GM12878 (cell line): ENCODE measurements at regions not wholly inside any gene's neighbourhood (a gene's known extent, or its start where the extent isn't known, plus 50 kb on each side); places are given as distances from the start of the nearest gene placed in this dataset.

ENCODE experiments used
- ATAC-seq: fragments of 200-7000 bp; cut with Tn5 transposase; 3 replicates; pipeline ENCODE4 v1.9.1; 2020; ENCODE audit warnings: mild to moderate bottlenecking, moderate library complexity
- BruUV-seq: library from RNA; stranded (reverse); fragments of 400-500 nt; replicated peaks from 2 replicates; lab custom pipeline; 2021; lab: Mats Ljungman, UMichigan
- CTCF ChIA-PET: fragments of 300-600 bp; sonication (Branson Sonifier 250); formaldehyde crosslinking; extraction: SDS; loops from one replicate; lab custom pipeline; 2021; ENCODE audit warnings: inconsistent platforms; lab: Yijun Ruan, JAX
- POLR2A ChIA-PET: fragments of 350-600 bp; formaldehyde crosslinking; extraction: SDS; loops from one replicate; lab custom pipeline; 2021; ENCODE audit warnings: inconsistent platforms; lab: Charles Lee
- RAD21 ChIA-PET: fragments of 300-600 bp; sonication (Branson Sonifier 250); formaldehyde crosslinking; loops from one replicate; lab custom pipeline; 2023; ENCODE audit warnings: antibody characterized with exemption; ENCODE audit not compliant: unreplicated experiment; lab: Charles Lee
- SMC1A ChIA-PET: fragments of 300-600 bp; sonication (Branson Sonifier 250); formaldehyde crosslinking; loops from one replicate; lab custom pipeline; 2023; ENCODE audit not compliant: unreplicated experiment, uncharacterized antibody; lab: Charles Lee
- DNase-seq: peaks from one replicate; pipeline ENCODE4 v3.0.0-alpha.2; 2011; ENCODE audit warnings: low read depth, low spot score
- FAIRE-seq: peaks from 3 replicates; lab custom pipeline; 2011; peaks lifted over from hg19 to GRCh38; lab: Jason Lieb, UNC
- H2AFZ ChIP-seq: 2 replicates; pipeline ENCODE4 v1.6.0; 2011; ENCODE audit warnings: low read depth, low read length, control low read depth; ENCODE audit not compliant: control insufficient read depth
- H3K27ac ChIP-seq: 2 replicates; pipeline ENCODE4 v1.5.1; 2011; ENCODE audit warnings: control low read depth; ENCODE audit not compliant: control insufficient read depth, insufficient read depth
- H3K27me3 ChIP-seq, 2 experiments: replicated peaks in 1 of 2; 2 replicates each; pipeline versions ENCODE4 v1.6.0 to v1.6.1; 2011; ENCODE audit warnings: low read length in 1 of 2; ENCODE audit not compliant: control insufficient read depth in 2 of 2, insufficient read depth in 2 of 2
- H3K36me3 ChIP-seq, 2 experiments: 2 replicates each; pipeline ENCODE4 v1.5.1; 2011; ENCODE audit warnings: low read length in 1 of 2; ENCODE audit not compliant: control insufficient read depth in 2 of 2, insufficient read depth in 2 of 2
- H3K4me1 ChIP-seq: 2 replicates; pipeline ENCODE4 v1.6.1; 2011; ENCODE audit warnings: mild to moderate bottlenecking, low read length, moderate library complexity, mixed read lengths; ENCODE audit not compliant: control insufficient read depth, insufficient read depth
- H3K4me2 ChIP-seq: 2 replicates; pipeline ENCODE4 v1.6.0; 2011; ENCODE audit warnings: control low read depth; ENCODE audit not compliant: control insufficient read depth, insufficient read depth
- H3K4me3 ChIP-seq: fragments of 200-600 bp; sonication (generic); 2 replicates; pipeline ENCODE4 v1.5.1; 2016
- H3K79me2 ChIP-seq: 2 replicates; pipeline ENCODE4 v1.6.0; 2011; ENCODE audit warnings: low read length; ENCODE audit not compliant: control insufficient read depth, insufficient read depth
- H3K9ac ChIP-seq: 2 replicates; pipeline ENCODE4 v1.8.0; 2011; ENCODE audit warnings: low read length, control low read depth, mixed read lengths; ENCODE audit not compliant: control insufficient read depth, insufficient read depth
- H3K9me3 ChIP-seq: replicated peaks from 3 replicates; pipeline ENCODE4 v1.5.1; 2011; ENCODE audit warnings: mild to moderate bottlenecking, low read length; ENCODE audit not compliant: control insufficient read depth, insufficient read depth
- H4K20me1 ChIP-seq: 2 replicates; pipeline ENCODE4 v1.6.0; 2011; ENCODE audit not compliant: control insufficient read depth, insufficient read depth
- RAD21 ChIP-seq: IDR thresholded peaks from 2 replicates; pipeline ENCODE4 v1.6.1; 2011; ENCODE audit warnings: mild to moderate bottlenecking, low read depth, low read length, moderate library complexity; ENCODE audit not compliant: insufficient read depth
- STAT3 ChIP-seq: IDR thresholded peaks from 2 replicates; pipeline ENCODE4 v1.6.1; 2011; ENCODE audit warnings: low read depth, low read length, improper control_type of control experiment
- TARDBP ChIP-seq: IDR thresholded peaks from 2 replicates; pipeline ENCODE4 v1.6.1; 2016; ENCODE audit warnings: borderline replicate concordance
- ZBTB4 ChIP-seq: fragments of 450-650 bp; formaldehyde crosslinking; IDR thresholded peaks from 2 replicates; pipeline ENCODE4 v1.4.0; 2022; ENCODE audit warnings: mild to moderate bottlenecking, moderate library complexity
- ZZZ3 ChIP-seq: IDR thresholded peaks from 2 replicates; pipeline ENCODE4 v1.6.1; 2011; ENCODE audit warnings: low read depth; ENCODE audit not compliant: control insufficient read depth, insufficient read length
- WGBS: methylation state at CpG from one replicate; pipeline ENCODE4 v1.1.6; 2016; ENCODE audit warnings: low lambda C conversion rate; ENCODE audit not compliant: insufficient replicate concordance, insufficient coverage; ENCODE audit errors: missing lambda C conversion rate; 5-methylcytosine and 5-hydroxymethylcytosine counted together
- in situ Hi-C: fragments of 300-500 bp; cut with MboI; formaldehyde crosslinking; loops from 9 replicates; pipeline ENCODE4 v1.14.3; 2018; ENCODE audit warnings: mixed read lengths
- intact Hi-C: fragments of 100-400 bp; cut with micrococcal nuclease; formaldehyde crosslinking; loops from one replicate; pipeline ENCODE4 v1.14.2; 2022; ENCODE audit not compliant: unreplicated experiment

GRCh38 chr3:80855482-80855881 lies 906.0 kb downstream of the GBE1 start:
- no peak for FAIRE-seq

More at GRCh38 chr3:80855482-80855881, 906.0 kb downstream of the GBE1 start:
- RAD21 ChIA-PET = no interaction called here
- CTCF ChIA-PET = no interaction called here
- in situ Hi-C loops = no loop called here
- no TSS peak for BruUV-seq
- no peak for DNase-seq
- Histone ChIP-seq H3K4me1 (no peaks in the 10 kb centered on the region), H3K4me3 (no peak overlapping the region), H2AFZ (no peak overlapping the region), H3K27me3 (no peaks in the 10 kb centered on the region), H3K36me3 (no peaks in the 10 kb centered on the region), H4K20me1 (no peaks in the 10 kb centered on the region), H3K4me2 (no peak overlapping the region), H3K9me3 (no peaks in the 10 kb centered on the region), H3K79me2 (no peaks in the 10 kb centered on the region), H3K9ac (no peak overlapping the region), H3K27ac (no peak overlapping the region)
- TF ChIP-seq ZBTB4 (CRISPR knock-in tag) (no peak), TARDBP (no peak), ZZZ3 (no peak), RAD21 (no peak), STAT3 (no peak)
- WGBS = 63% methylated on average over 1 of the region's 1 CpG
- intact Hi-C loops = no loop called here
- no peak for ATAC-seq
- SMC1A ChIA-PET = no interaction called here
- POLR2A ChIA-PET = no interaction called here
